Adrenal gland (tissue), 9 donors: ENCODE measurements at regions not wholly inside any gene's neighbourhood (a gene's known extent, or its start where the extent isn't known, plus 50 kb on each side); places are given as distances from the start of the nearest gene placed in this dataset.

ENCODE experiments used
- DNase-seq, 7 donors: peaks; one replicate each; pipeline ENCODE4 v3.0.0-alpha.2; 2019 to 2020
- H3K27ac ChIP-seq, 5 donors: fragments of 200-600 bp; sonication (generic) in 4 of 5; 1 replicate in 3 of 5; 2 replicates in 2 of 5; pipeline versions ENCODE4 v1.5.1 to v1.8.0; 2016 to 2020; ENCODE audit warnings: mild to moderate bottlenecking in 1 of 5
- H3K27me3 ChIP-seq: fragments of 200-600 bp; 2 replicates; pipeline ENCODE4 v1.8.0; 2021
- H3K36me3 ChIP-seq, 2 donors: fragments of 200-600 bp; replicated peaks in 1 of 2; 1 replicate in 1 of 2; 2 replicates in 1 of 2; pipeline versions ENCODE4 v1.5.1 to v1.8.0; 2018 to 2022
- H3K4me1 ChIP-seq, 2 donors: fragments of 200-600 bp; replicated peaks in 1 of 2; 1 replicate in 1 of 2; 2 replicates in 1 of 2; pipeline versions ENCODE4 v1.5.1 to v1.8.0; 2018 to 2021
- H3K4me3 ChIP-seq, 4 donors: fragments of 200-600 bp; sonication (generic) in 3 of 4; one replicate each; pipeline ENCODE4 v1.5.1; 2016 to 2018
- H3K9me3 ChIP-seq, 3 donors: fragments of 200-600 bp; sonication (generic) in 1 of 3; replicated peaks in 1 of 3; 1 replicate in 2 of 3; 2 replicates in 1 of 3; pipeline versions ENCODE4 v1.5.1 to v1.8.0; 2016 to 2021
- POLR2A ChIP-seq, 2 donors: fragments of 450-650 bp; IDR thresholded peaks; one replicate each; pipeline ENCODE4 v1.6.1; 2017; ENCODE audit warnings: antibody characterized with exemption in 2 of 2, mild to moderate bottlenecking in 2 of 2, moderate library complexity in 1 of 2
- WGBS, 4 donors: extraction: QIAGEN DNeasy Blood & Tissue Kit in 2 of 4; methylation state at CpG; one replicate each; pipeline versions ENCODE4 v1.1.5 to v1.1.7; 2013 to 2017; 5-methylcytosine and 5-hydroxymethylcytosine counted together
- intact Hi-C, 2 donors: fragments of 100-400 bp; cut with DNase I; formaldehyde crosslinking; loops; one replicate each; pipeline versions ENCODE4 v1.14.1 to v1.15.0; 2022 to 2023
- TF ChIP-seq, protein P1 (sequence below), 6 experiments: fragments of 450-650 bp in 4 of 6; fragments of 200-600 bp in 2 of 6; sonication (generic) in 1 of 6; IDR thresholded peaks; 1 replicate in 5 of 6; 2 replicates in 1 of 6; pipeline versions ENCODE4 v1.5.1 to v1.8.0; 2016 to 2021; ENCODE audit warnings: antibody characterized with exemption in 6 of 6, mild to moderate bottlenecking in 2 of 6, moderate library complexity in 1 of 6
- donor health status: healthy with polysubstance abuse.
- donor health status: Bipolar disorder and iron deficiency.
- donor health status: DM: yes; HTN: yes; CAD: no.
- donor health status: DM: no; HTN: no; CAD: no.
- donor health status: DM: no; HTN: no; CAD: no.

DNA sequence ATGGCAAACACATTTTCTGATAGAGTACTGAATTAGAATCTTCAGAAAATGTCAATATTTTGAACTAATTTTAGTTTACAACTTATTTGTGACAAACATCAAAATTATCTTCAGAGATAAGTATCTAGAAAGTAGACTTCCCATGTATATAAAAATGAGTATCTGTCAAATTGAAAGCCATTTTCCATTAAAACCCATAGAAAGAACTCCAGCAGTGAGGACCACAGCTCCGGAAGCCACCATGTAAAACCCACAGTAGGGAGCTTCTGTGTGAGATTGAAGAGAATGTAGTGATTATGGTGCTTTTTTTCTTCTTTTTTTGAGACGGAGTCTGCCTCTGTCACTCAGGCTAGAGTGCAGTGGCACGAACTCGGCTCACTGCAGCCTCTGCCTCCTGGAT, 687.0 kb downstream of the TYW1 start:
- Histone ChIP-seq H3K27me3 (no peaks in the 10 kb centered on the region), H3K27ac (no peak overlapping the region), H3K36me3 (no peaks in the 10 kb centered on the region), H3K4me3 (no peak overlapping the region), H3K9me3 (no peaks in the 10 kb centered on the region), H3K4me1 (no peaks in the 10 kb centered on the region)
- no peak for TF ChIP-seq POLR2A (IDR thresholded peaks at IDR 0.05)
- TF ChIP-seq, protein P1, sequence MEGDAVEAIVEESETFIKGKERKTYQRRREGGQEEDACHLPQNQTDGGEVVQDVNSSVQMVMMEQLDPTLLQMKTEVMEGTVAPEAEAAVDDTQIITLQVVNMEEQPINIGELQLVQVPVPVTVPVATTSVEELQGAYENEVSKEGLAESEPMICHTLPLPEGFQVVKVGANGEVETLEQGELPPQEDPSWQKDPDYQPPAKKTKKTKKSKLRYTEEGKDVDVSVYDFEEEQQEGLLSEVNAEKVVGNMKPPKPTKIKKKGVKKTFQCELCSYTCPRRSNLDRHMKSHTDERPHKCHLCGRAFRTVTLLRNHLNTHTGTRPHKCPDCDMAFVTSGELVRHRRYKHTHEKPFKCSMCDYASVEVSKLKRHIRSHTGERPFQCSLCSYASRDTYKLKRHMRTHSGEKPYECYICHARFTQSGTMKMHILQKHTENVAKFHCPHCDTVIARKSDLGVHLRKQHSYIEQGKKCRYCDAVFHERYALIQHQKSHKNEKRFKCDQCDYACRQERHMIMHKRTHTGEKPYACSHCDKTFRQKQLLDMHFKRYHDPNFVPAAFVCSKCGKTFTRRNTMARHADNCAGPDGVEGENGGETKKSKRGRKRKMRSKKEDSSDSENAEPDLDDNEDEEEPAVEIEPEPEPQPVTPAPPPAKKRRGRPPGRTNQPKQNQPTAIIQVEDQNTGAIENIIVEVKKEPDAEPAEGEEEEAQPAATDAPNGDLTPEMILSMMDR (IDR thresholded peaks at IDR 0.05) = no peak
- DNase-seq = no peak
- 65 to 93% (median 79%) methylated on average over 4 of the region's 4 CpGs for WGBS, 4 donors
- intact Hi-C loops = no loop called here

DNA sequence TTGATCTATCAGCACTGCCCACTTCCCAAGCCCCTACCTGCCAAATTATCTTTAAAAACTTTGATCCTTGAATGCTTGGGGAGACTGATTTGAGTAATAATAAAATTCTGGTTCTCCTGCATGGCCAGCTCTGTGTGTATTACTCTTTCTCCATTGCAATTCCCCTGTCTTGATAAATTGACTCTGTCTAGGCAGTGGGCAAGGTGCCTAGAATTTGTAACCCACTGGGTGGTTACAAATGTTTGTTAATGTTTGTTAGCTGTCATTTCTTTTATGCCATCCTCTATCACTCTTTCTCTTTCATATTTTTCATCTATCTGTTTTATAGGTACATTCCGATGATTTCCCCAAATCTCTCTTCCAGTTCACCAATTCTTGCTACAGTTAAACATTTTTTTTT, 694.1 kb downstream of the TYW1 start:
- Histone ChIP-seq H3K27me3 (no peaks in the 10 kb centered on the region), H3K27ac (no peak overlapping the region), H3K4me3 (no peak overlapping the region), H3K36me3 (no peaks in the 10 kb centered on the region), H3K9me3 (no peaks in the 10 kb centered on the region), H3K4me1 (no peaks in the 10 kb centered on the region)
- TF ChIP-seq, protein P1 (IDR thresholded peaks at IDR 0.05) = no peak
- TF ChIP-seq POLR2A (IDR thresholded peaks at IDR 0.05) = no peak
- 88 to 100% (median 95%) methylated on average over 1 of the region's 1 CpG for WGBS, 4 donors
- intact Hi-C loops = no loop called here
- no peak for DNase-seq

DNA sequence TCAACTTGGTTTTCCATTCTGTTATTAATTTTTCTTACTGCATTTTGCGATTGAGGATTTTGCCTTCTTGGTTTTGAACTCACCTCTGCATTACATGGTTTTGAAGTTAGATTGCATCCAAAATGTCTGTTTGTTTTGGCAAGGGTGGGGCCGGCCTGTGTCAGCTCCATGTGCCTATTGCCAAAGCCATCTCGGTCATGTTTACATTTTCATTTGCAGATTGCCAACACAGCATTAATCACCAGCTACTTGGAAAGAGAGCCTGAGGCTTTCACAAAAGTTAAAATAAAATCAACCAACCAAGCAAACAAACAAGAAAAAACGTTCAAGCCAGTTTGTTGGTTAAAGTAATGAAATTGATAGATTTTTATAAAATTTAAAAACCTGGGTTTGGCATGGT, 695.8 kb downstream of the TYW1 start:
- Histone ChIP-seq H3K27me3 (no peaks in the 10 kb centered on the region), H3K4me3 (no peak overlapping the region), H3K27ac (no peak overlapping the region), H3K9me3 (no peaks in the 10 kb centered on the region), H3K4me1 (no peaks in the 10 kb centered on the region), H3K36me3 (no peaks in the 10 kb centered on the region)
- TF ChIP-seq, protein P1 (IDR thresholded peaks at IDR 0.05) = no peak
- no peak for TF ChIP-seq POLR2A (IDR thresholded peaks at IDR 0.05)
- intact Hi-C loops = no loop called here
- 32 to 46% (median 38%) methylated on average over 4 of the region's 4 CpGs for WGBS, 4 donors
- no peak for DNase-seq

DNA sequence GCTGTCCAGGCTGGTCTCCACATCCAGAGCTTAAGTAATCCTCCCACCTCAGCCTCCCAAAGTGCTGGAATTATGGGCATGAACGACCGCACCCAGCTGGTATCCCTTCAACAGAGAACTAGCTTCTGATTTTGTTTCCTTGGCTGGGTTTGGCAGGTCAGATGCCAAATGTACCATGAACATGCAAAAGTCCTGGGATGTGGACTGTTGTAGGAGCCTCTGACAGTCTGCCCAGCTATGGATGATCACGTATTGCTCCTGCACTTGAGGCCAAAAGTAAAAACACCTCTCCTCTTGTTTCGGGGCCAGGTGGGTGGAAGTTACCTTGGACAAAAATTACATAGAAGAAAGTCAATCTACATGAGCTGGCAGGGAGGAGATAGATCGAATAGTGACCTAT, 699.5 kb downstream of the TYW1 start:
- H3K9me3 ChIP-seq = no peaks in the 10 kb centered on the region
- TF ChIP-seq, protein P1 (IDR thresholded peaks at IDR 0.05) = no peak
- TF ChIP-seq POLR2A (IDR thresholded peaks at IDR 0.05) = no peak
- 78 to 86% (median 82%) methylated on average over 4 to 5 of the region's 5 CpGs for WGBS, 4 donors

More for the DNA sequence above, 699.5 kb downstream of the TYW1 start:
- intact Hi-C loops = no loop called here
- DNase-seq = no peak
- Histone ChIP-seq H3K4me3 (no peak overlapping the region), H3K36me3 (no peaks in the 10 kb centered on the region), H3K4me1 (no peaks in the 10 kb centered on the region), H3K27ac (no peak overlapping the region), H3K27me3 (no peaks in the 10 kb centered on the region)
